NOMO-1 treated with DMSO at 0.1 percent for 48 hours (cell line): ENCODE measurements at regions not wholly inside any gene's neighbourhood (a gene's known extent, or its start where the extent isn't known, plus 50 kb on each side); places are given as distances from the start of the nearest gene placed in this dataset.
"Not testable (repeated sequence)": the region's sequence is repeated elsewhere in the genome, so short reads cannot be mapped to it uniquely, and the experiment has no call there.

Source experiments
- DNase-seq: peaks from one replicate; lab custom pipeline; 2025; ENCODE audit not compliant: unreplicated experiment; lab: John Stamatoyannopoulos, UW

- DNase-seq = no peak
Measured at GRCh38 chr7:3135626-3136025, 92.0 kb upstream of the CARD11 start.

GRCh38 chr7:3138206-3138605 lies 94.5 kb upstream of the CARD11 start:
- DNase-seq = no peak

DNA sequence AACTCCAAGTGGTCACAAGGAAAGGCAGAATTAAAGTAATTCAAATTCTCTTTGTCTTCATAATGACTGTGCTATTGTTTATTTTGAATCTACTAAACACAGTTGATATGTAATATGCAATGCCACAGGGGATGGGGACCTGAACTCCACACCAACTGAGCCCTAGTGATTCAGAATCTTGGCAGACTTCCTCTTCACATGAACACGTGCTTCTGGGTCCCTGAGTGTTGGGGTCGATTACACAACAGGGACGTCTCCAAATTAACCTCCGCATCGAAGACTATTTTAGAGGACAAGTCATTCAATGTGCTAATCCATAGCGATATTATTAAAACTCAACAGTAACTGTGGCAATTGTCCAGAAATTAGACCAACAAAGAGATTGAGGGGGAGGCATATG lies 95.3 kb upstream of the CARD11 start:
- DNase-seq = peak; percentile 76

DNA sequence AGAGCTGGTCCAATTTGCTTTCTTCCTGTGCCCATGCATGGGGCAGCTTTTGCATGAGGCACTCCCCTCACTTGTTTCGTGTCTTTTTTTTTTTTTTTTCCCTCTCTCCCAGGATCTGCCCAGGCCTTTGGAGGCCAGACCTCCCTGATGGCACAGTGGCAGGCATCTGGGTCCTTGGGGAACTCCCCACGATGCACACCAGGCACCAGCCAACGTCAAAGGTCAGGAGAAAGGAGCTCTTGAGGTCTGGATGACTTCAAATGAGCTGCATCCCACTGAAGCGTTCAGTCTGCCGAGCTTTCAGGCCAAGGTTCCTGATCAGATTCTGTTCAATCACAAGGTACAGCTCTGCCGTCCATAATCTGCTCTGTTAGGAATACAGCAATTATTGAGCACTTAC lies 97.2 kb upstream of the CARD11 start:
- DNase-seq = no peak

DNA sequence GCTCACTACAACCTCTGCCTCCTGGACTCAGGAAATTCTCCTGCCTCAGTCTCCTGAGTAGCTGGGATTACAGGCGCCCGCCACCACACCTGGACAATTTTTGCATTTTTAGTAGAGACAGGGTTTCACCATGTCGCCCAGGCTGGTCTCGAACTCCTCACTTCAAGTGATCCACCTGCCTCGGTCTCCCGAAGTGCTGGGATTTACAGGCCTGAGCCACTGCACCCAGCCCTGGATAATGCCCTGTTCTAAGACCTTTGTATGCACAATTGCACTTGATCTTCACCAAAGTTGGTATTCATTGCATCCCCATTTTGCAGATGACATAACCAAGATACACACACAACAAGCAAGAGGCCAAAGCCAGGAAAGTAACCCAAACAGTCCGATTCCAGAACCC lies 97.7 kb upstream of the CARD11 start:
- DNase-seq = no peak

DNA sequence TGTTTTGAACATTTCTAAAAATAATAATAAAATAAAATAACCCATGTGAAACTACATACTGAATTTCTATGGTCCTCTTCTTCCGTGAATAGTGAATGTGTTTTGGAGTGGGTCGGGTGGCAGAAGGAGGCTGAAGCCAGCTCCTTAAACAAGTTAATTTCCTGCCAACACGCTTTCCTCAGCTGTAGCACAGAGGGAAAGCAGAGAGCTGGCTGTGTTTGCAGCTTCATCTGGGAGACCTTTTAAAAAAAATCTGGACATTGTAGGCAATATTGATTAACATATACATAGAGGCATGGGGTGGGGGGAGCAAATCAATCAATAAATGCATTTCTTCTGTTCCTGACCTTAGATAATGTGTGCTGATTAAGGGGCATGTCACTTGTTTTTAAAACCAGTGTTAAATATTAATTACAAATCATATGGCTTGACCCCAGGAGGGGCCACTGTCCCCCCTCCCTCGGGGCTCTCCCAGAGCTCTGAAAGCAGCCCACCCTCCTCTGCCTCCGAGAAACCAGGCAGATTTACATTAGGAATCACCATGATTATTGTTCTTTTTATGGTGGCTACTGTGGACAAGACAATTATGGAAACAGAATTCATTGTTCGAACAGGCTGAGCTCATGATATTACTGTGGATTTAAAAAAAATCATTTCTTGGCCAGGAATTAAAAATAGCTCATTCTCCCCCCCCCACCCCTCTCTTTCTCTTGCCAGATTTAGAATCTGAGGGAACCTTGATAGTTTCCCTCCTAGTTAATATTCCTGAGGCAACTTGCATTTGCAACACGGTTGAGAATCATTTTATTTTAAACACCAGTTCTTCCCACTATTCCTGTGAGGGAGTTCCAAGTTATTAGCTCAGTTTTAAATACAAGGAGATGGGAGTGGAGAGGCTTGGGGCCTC lies 100.5 kb upstream of the CARD11 start:
- no peak for DNase-seq

GRCh38 chr7:3144776-3145125 lies 101.1 kb upstream of the CARD11 start:
- DNase-seq = not testable (repeated sequence)

DNA sequence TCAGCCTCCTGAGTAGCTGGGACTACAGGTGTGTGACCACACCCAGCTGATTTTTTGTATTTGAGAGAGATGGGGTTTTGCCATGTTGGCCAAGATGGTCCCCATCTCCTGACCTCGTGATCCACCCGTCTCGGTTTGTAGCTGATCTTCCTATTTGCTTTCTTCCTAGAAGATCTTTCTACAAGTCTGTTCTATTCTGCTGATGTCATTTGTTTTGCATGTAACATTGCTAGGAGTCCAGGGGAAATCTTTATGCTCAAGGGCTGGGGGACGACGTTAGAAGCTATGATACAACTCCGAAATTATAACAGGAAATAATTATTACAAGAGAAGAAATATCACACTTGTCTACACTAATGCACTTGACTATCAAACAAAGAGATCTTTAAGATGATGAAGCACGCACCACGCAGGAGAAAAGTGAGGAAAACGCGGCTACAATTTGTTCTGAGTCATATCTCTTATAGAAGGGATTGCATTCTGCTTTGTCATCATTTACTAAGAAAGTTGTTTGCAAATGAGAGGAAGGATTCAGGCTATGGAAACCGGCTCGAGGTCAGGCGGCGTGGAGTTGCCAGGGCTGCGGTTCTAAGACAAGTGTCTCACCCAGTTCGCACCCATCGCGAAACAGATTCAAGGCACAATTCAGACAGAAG lies 103.0 kb upstream of the CARD11 start:
- peak; percentile 70 for DNase-seq

GRCh38 chr7:3148471-3148870 lies 104.8 kb upstream of the CARD11 start:
- not testable (repeated sequence) for DNase-seq

GRCh38 chr7:3149231-3149995 lies 105.7 kb upstream of the CARD11 start:
- no peak for DNase-seq

DNA sequence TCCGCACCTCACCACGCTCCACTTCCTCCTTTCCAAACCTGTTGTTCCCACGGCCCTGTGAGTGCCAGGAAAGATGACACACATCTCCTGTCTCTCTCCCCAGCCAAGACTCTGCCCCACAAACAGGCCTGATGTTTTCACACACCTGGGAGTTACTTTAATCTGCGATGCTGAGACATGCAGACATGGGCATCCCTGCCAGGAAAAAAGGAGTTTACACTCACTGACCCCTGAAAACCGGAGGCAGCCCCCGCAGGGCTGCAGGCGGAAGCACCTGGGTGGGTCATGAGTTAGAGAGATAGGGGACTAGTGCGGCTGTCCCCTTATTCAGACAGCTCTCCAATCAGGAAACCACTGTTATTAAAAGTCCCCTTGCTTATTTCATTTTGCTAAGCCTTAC lies 106.4 kb upstream of the CARD11 start:
- no peak for DNase-seq

GRCh38 chr7:3151784-3152183 lies 108.1 kb upstream of the CARD11 start:
- DNase-seq = no peak

DNA sequence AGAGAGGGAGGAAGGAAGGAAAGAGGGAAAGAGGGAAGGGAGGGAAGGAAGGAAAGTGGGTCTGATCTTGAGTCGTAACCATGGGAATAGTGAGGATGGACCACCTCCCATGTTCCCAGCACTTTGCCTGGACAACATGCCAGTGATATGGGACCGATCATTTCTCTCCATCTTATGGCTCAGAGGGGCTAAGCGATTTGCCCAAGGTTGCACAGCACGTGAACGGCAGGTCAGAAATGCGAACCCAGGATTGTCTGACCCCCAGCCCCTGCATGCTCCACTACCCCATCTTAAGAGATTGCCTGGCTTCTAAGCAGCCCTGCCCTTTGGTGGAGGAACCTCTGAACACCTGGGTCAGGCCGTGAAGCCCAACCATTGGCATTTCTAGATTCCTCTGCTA lies 109.0 kb upstream of the CARD11 start:
- no peak for DNase-seq

DNA sequence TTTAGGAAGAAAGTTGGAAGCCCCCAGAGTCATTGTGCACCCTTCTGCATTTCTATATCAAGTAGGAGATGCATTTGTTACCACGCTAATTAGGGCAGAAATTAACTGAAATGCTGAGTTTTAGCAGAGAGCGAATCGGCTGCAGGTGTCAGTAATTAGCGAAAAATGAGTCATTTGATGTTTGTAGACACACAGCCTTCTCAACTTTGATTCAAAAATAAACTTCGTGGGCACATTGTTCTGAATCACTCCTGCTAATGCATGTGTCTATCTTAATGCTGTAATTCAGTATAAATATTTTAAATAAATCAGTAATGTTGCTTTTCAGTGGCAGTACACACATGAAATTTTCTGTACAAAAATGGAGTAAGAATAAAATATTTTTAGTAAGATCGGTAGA lies 109.5 kb upstream of the CARD11 start:
- DNase-seq = no peak

- DNase-seq = no peak
Measured at GRCh38 chr7:3154317-3154716, 110.7 kb upstream of the CARD11 start.

GRCh38 chr7:3154881-3155494 lies 111.3 kb upstream of the CARD11 start:
- peak; percentile 37 for DNase-seq

DNA sequence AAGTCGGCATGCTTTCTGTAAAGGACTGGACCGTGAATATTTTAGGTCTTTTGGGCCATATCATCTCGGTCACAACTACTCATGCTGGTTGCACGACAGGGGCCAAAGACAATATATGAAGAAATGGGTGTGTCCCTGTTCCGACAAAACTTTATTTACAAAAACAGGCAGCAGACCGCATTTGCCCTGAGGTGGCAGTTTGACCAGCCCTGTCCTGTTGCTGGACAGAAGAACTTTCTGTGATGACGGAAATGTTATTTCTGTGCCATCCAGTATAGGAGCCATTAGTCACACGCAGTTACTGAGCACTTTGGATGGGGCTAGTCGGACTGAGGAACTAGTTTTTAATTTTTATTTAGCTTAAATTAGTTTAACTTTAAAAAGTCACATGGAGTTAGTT lies 112.8 kb upstream of the CARD11 start:
- DNase-seq = no peak

GRCh38 chr7:3157566-3158287 lies 114.1 kb upstream of the CARD11 start:
- DNase-seq = peak; percentile 8

GRCh38 chr7:3158341-3158760 lies 114.7 kb upstream of the CARD11 start:
- no peak for DNase-seq

- no peak for DNase-seq
Measured at GRCh38 chr7:3159039-3159438, 115.4 kb upstream of the CARD11 start.

GRCh38 chr7:3159445-3159844 lies 115.8 kb upstream of the CARD11 start:
- no peak for DNase-seq
